H1 (cell line): ENCODE measurements at regions not wholly inside any gene's neighbourhood (a gene's known extent, or its start where the extent isn't known, plus 50 kb on each side); places are given as distances from the start of the nearest gene placed in this dataset.

Source experiments
- CTCF ChIA-PET: fragments of 300-600 bp; sonication (Branson Sonifier 250); formaldehyde crosslinking; loops from one replicate; lab custom pipeline; 2021; ENCODE audit not compliant: partially characterized antibody; lab: Charles Lee
- POLR2A ChIA-PET: fragments of 300-600 bp; sonication (Branson Sonifier 250); formaldehyde crosslinking; loops from one replicate; lab custom pipeline; 2021; ENCODE audit warnings: inconsistent platforms; ENCODE audit not compliant: partially characterized antibody; lab: Charles Lee
- DNase-seq, 2 experiments: peaks; one replicate each; pipeline versions ENCODE4 v3.0.0 to v3.0.0-alpha.2; 2010 to 2022; ENCODE audit warnings: low spot score in 2 of 2, low read depth in 1 of 2, mixed read lengths in 1 of 2
- FAIRE-seq: peaks from 2 replicates; lab custom pipeline; 2011; peaks lifted over from hg19 to GRCh38; lab: Jason Lieb, UNC
- H2AFZ ChIP-seq: 2 replicates; pipeline ENCODE4 v1.8.1; 2012; ENCODE audit warnings: low read length, inconsistent platforms
- H2AK5ac ChIP-seq: 2 replicates; pipeline ENCODE4 v1.6.1; 2013; ENCODE audit warnings: low read depth, low read length
- H2BK120ac ChIP-seq: replicated peaks from 2 replicates; pipeline ENCODE3; 2013; ENCODE audit warnings: low read depth, low read length, inconsistent platforms
- H2BK12ac ChIP-seq: 2 replicates; pipeline ENCODE4 v1.6.1; 2013; ENCODE audit warnings: low read depth, low read length
- H2BK15ac ChIP-seq: 2 replicates; pipeline ENCODE4 v1.6.1; 2013; ENCODE audit warnings: low read length
- H2BK20ac ChIP-seq: 2 replicates; pipeline ENCODE4 v1.6.1; 2013; ENCODE audit warnings: low read length
- H2BK5ac ChIP-seq: 2 replicates; pipeline ENCODE4 v1.6.1; 2013; ENCODE audit warnings: low read depth, low read length
- H3K14ac ChIP-seq: 2 replicates; pipeline ENCODE4 v1.6.1; 2013; ENCODE audit warnings: inconsistent platforms; ENCODE audit not compliant: insufficient read length
- H3K18ac ChIP-seq: 2 replicates; pipeline ENCODE4 v1.6.1; 2013; ENCODE audit warnings: low read length; ENCODE audit errors: extremely low read depth
- H3K23ac ChIP-seq: 2 replicates; pipeline ENCODE4 v1.6.1; 2013; ENCODE audit warnings: inconsistent platforms; ENCODE audit not compliant: insufficient read length
- H3K23me2 ChIP-seq: 2 replicates; pipeline ENCODE4 v1.6.1; 2013; ENCODE audit warnings: low read depth, low read length
- H3K27ac ChIP-seq: 2 replicates; pipeline ENCODE4 v1.6.1; 2011; ENCODE audit warnings: low read depth, low read length, inconsistent platforms
- H3K27me3 ChIP-seq, 4 experiments: replicated peaks in 1 of 4; 1 replicate in 1 of 4; 2 replicates in 3 of 4; pipeline versions ENCODE4 v1.6.1 to v1.8.1; 2011 to 2013; ENCODE audit warnings: low read length in 3 of 4, mild to moderate bottlenecking in 3 of 4, inconsistent platforms in 2 of 4, mixed read lengths in 2 of 4, moderate library complexity in 1 of 4; ENCODE audit not compliant: control insufficient read depth in 3 of 4, insufficient read depth in 3 of 4; ENCODE audit errors: extremely low read depth in 1 of 4
- H3K36me3 ChIP-seq, 4 experiments: 2 replicates each; pipeline versions ENCODE4 v1.6.1 to v1.8.1; 2011 to 2013; ENCODE audit warnings: mild to moderate bottlenecking in 4 of 4, low read length in 3 of 4, moderate library complexity in 2 of 4, control low read depth in 1 of 4, inconsistent platforms in 1 of 4; ENCODE audit not compliant: insufficient read depth in 4 of 4, control insufficient read depth in 2 of 4
- H3K4ac ChIP-seq: replicated peaks from 2 replicates; pipeline ENCODE3; 2013; ENCODE audit warnings: low read length, low read depth, mixed read lengths, inconsistent platforms; ENCODE audit not compliant: insufficient read length
- H3K4me1 ChIP-seq, 4 experiments: replicated peaks in 1 of 4; 1 replicate in 1 of 4; 2 replicates in 3 of 4; pipeline versions ENCODE4 v1.6.1 to v1.8.1; 2011 to 2013; ENCODE audit warnings: low read length in 3 of 4, inconsistent platforms in 2 of 4, mixed read lengths in 1 of 4; ENCODE audit not compliant: insufficient read depth in 4 of 4, control insufficient read depth in 3 of 4
- H3K4me2 ChIP-seq, 2 experiments: 2 replicates each; pipeline versions ENCODE4 v1.6.1 to v1.8.1; 2011 to 2013; ENCODE audit warnings: low read depth in 2 of 2, low read length in 2 of 2, control low read depth in 1 of 2, inconsistent platforms in 1 of 2, mild to moderate bottlenecking in 1 of 2; ENCODE audit not compliant: insufficient read depth in 1 of 2
- H3K4me3 ChIP-seq, 4 experiments: fragments of 200-600, 300-600 bp in 1 of 4; sonication (generic), shearing (Covaris generic), sonication (Bioruptor Twin) in 1 of 4; 2 replicates each; pipeline versions ENCODE4 v1.5.1 to v1.8.1; 2011 to 2016; ENCODE audit warnings: low read length in 4 of 4, low read depth in 3 of 4, control low read depth in 2 of 4, inconsistent platforms in 2 of 4, mild to moderate bottlenecking in 2 of 4, mixed read lengths in 1 of 4, moderate library complexity in 1 of 4; ENCODE audit not compliant: insufficient read depth in 2 of 4; ENCODE audit errors: extremely low read depth in 1 of 4
- H3K56ac ChIP-seq: replicated peaks from 2 replicates; pipeline ENCODE3; 2013; ENCODE audit warnings: low read depth, mild to moderate bottlenecking, mixed read lengths, low read length, inconsistent platforms; ENCODE audit not compliant: insufficient read length
- H3K79me1 ChIP-seq: 2 replicates; pipeline ENCODE4 v1.6.1; 2013; ENCODE audit warnings: low read depth, low read length, control low read depth
- H3K79me2 ChIP-seq, 2 experiments: 2 replicates each; pipeline versions ENCODE4 v1.6.1 to v1.8.1; 2012 to 2013; ENCODE audit warnings: low read length in 2 of 2, mild to moderate bottlenecking in 2 of 2, inconsistent platforms in 1 of 2; ENCODE audit not compliant: insufficient read depth in 2 of 2, control insufficient read depth in 1 of 2
- H3K9ac ChIP-seq, 4 experiments: replicated peaks in 1 of 4; 1 replicate in 1 of 4; 2 replicates in 3 of 4; pipeline versions ENCODE4 v1.6.1 to v1.8.1; 2011 to 2013; ENCODE audit warnings: low read depth in 3 of 4, low read length in 3 of 4, control low read depth in 2 of 4, mild to moderate bottlenecking in 2 of 4, moderate library complexity in 2 of 4, inconsistent platforms in 1 of 4; ENCODE audit errors: extremely low read depth in 1 of 4
- H3K9me3 ChIP-seq, 2 experiments: 2 replicates each; pipeline versions ENCODE4 v1.6.1 to v1.8.1; 2012 to 2013; ENCODE audit warnings: mild to moderate bottlenecking in 2 of 2, moderate library complexity in 2 of 2, control low read depth in 1 of 2, inconsistent platforms in 1 of 2, low read depth in 1 of 2, low read length in 1 of 2, mixed read lengths in 1 of 2; ENCODE audit not compliant: insufficient read depth in 2 of 2
- H4K20me1 ChIP-seq, 2 experiments: replicated peaks in 1 of 2; 2 replicates each; pipeline versions ENCODE3 to v1.8.1; 2011 to 2013; ENCODE audit warnings: inconsistent platforms in 2 of 2, low read length in 2 of 2, mild to moderate bottlenecking in 1 of 2; ENCODE audit not compliant: insufficient read depth in 2 of 2, control insufficient read depth in 1 of 2
- H4K5ac ChIP-seq: 2 replicates; pipeline ENCODE4 v1.6.1; 2013; ENCODE audit warnings: low read length, low read depth, mixed read lengths, inconsistent platforms; ENCODE audit not compliant: insufficient read length
- H4K8ac ChIP-seq: 2 replicates; pipeline ENCODE4 v1.8.0; 2013; ENCODE audit warnings: mild to moderate bottlenecking, moderate library complexity, low read length, inconsistent platforms; ENCODE audit not compliant: insufficient read depth; ENCODE audit errors: extremely low read depth
- H4K91ac ChIP-seq: replicated peaks from 2 replicates; pipeline ENCODE3; 2013; ENCODE audit warnings: low read length, mixed read lengths, inconsistent platforms; ENCODE audit not compliant: insufficient read length
- PHF8 ChIP-seq: fragments of 200-600 bp; sonication (generic); conservative IDR thresholded peaks from 2 replicates; pipeline ENCODE4 v1.7.1; 2012; ENCODE audit warnings: low read depth, mild to moderate bottlenecking, inconsistent platforms, low read length, moderate library complexity
- RNF2 ChIP-seq: fragments of 200-900, 300-1000 bp; sonication (generic); IDR thresholded peaks from 2 replicates; pipeline ENCODE4 v1.7.1; 2016; ENCODE audit warnings: borderline replicate concordance, low read depth, mild to moderate bottlenecking, antibody characterized with exemption, low read length; ENCODE audit not compliant: poor library complexity, severe bottlenecking; ENCODE audit errors: missing control alignments
- SIX5 ChIP-seq: IDR thresholded peaks from 2 replicates; pipeline ENCODE4 v1.6.1; 2011; ENCODE audit warnings: mild to moderate bottlenecking, low read depth, low read length
- SP4 ChIP-seq: IDR thresholded peaks from 2 replicates; pipeline ENCODE4 v1.6.1; 2012; ENCODE audit warnings: low read length, inconsistent platforms
- SRF ChIP-seq: IDR thresholded peaks from 2 replicates; pipeline ENCODE4 v1.6.1; 2011; ENCODE audit warnings: mild to moderate bottlenecking, low read depth, low read length, moderate library complexity
- WGBS, 2 experiments: shearing (Covaris generic) in 1 of 2; methylation state at CpG; one replicate each; pipeline versions ENCODE4 v1.1.6 to v1.1.7; 2013 to 2015; ENCODE audit warnings: low lambda C conversion rate in 2 of 2, mixed read lengths in 2 of 2, inconsistent platforms in 1 of 2, low coverage in 1 of 2, missing lambda C conversion rate in 1 of 2; ENCODE audit not compliant: insufficient replicate concordance in 2 of 2, insufficient coverage in 1 of 2, insufficient read length in 1 of 2; ENCODE audit errors: extremely low coverage in 1 of 2, missing lambda C conversion rate in 1 of 2; 5-methylcytosine and 5-hydroxymethylcytosine counted together

GRCh38 chr18:45321520-45321919 lies 293.8 kb upstream of the SLC14A2 start:
- no peak overlapping the region for H4K91ac ChIP-seq
- H2BK120ac ChIP-seq = no peak overlapping the region
- H3K23me2 ChIP-seq = no peaks in the 10 kb centered on the region; the same call in 1 of the 2 replicates
- H4K8ac ChIP-seq = no peak overlapping the region
- no peak for TF ChIP-seq SRF
- TF ChIP-seq PHF8 = no peak
- TF ChIP-seq RNF2 = no peak
- no peak for TF ChIP-seq SP4
- no peak for TF ChIP-seq SIX5
- H3K79me2 ChIP-seq = no peaks in the 10 kb centered on the region
- no peak overlapping the region for H3K9ac ChIP-seq
- no peak overlapping the region for H3K4ac ChIP-seq
- 96% methylated on average over 8 of the region's 8 CpGs; no CpG with 5 or more reads in 1 of the 2 experiments for WGBS, 2 experiments
- no peak overlapping the region for H3K56ac ChIP-seq
- no peak overlapping the region for H2AK5ac ChIP-seq
- H3K27ac ChIP-seq = no peak overlapping the region
- no peaks in the 10 kb centered on the region for H3K79me1 ChIP-seq
- no peak overlapping the region for H3K4me3 ChIP-seq
- H3K18ac ChIP-seq = no peak overlapping the region
- no peak overlapping the region for H2BK20ac ChIP-seq
- H3K23ac ChIP-seq = no peak overlapping the region
- no peak overlapping the region for H3K4me2 ChIP-seq
- H2BK15ac ChIP-seq = no peak overlapping the region
- ChIA-PET CTCF (interaction anchor here (1.0 to 1.3 kb wide), 2 partner anchors 44 to 65 kb away, joined by 3 to 4 read pairs; no protein-coding TSS in a partner anchor), POLR2A (no interaction called here)
- no peak for FAIRE-seq
- no peaks in the 10 kb centered on the region for H3K9me3 ChIP-seq
- no peaks in the 10 kb centered on the region for H3K27me3 ChIP-seq
- H2AFZ ChIP-seq = 0 out of 2 replicates have a peak overlapping the region, but pooled peaks have one; percentile 38
- no peak overlapping the region for H2BK12ac ChIP-seq
- no peak overlapping the region for H4K5ac ChIP-seq
- H2BK5ac ChIP-seq = no peak overlapping the region
- H3K36me3 ChIP-seq = no peaks in the 10 kb centered on the region
- DNase-seq = no peak
- H3K14ac ChIP-seq = no peak overlapping the region
- H4K20me1 ChIP-seq = no peaks in the 10 kb centered on the region
- H3K4me1 ChIP-seq = peaks cover 0 to 6% (median under 1%) of the 10 kb centered on the region in 4 experiments; a peak in 1 of 7 replicates
